GM12891 (cell line): ENCODE measurements at regions not wholly inside any gene's neighbourhood (a gene's known extent, or its start where the extent isn't known, plus 50 kb on each side); places are given as distances from the start of the nearest gene placed in this dataset.

Source experiments
- PAX5 ChIP-seq: IDR thresholded peaks from 2 replicates; pipeline ENCODE4 v1.6.1; 2011; ENCODE audit warnings: low read length, moderate library complexity, mild to moderate bottlenecking; ENCODE audit not compliant: insufficient read depth, severe bottlenecking
- POLR2A ChIP-seq: IDR thresholded peaks from 2 replicates; pipeline ENCODE4 v1.6.1; 2011; ENCODE audit warnings: low read depth, low read length, control low read depth
- POLR2AphosphoS5 ChIP-seq: IDR thresholded peaks from 2 replicates; pipeline ENCODE4 v1.6.1; 2011; ENCODE audit warnings: low read depth, low read length, control low read depth
- POU2F2 ChIP-seq: IDR thresholded peaks from 2 replicates; pipeline ENCODE4 v1.6.1; 2011; ENCODE audit warnings: low read depth, mild to moderate bottlenecking, control low read depth, low read length, moderate library complexity

DNA sequence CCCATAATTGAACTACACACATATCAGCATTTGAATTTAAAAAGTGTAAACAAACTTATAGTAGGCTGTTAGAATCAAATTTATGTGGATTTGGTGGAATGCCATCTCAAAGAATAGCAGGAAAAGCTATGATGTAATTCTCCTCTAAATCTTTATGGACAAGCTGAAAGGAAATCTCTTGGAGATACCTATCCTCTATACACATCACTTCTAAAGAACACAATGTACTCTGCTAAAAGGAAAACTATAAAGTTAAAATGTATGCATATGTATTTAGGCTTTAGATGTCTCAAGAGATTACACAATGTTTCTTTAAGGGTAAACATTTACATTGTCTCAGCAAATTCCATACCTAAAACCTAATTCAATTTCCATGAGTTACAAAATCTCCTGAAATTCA lies 323.3 kb downstream of the CRPPA start:
- TF ChIP-seq PAX5: no peak
- no peak for TF ChIP-seq POU2F2
- no peak for TF ChIP-seq POLR2A
- no peak for TF ChIP-seq POLR2AphosphoS5
